Stimulated activated CD8-positive, alpha-beta memory T cell treated with anti-CD3 and anti-CD28 coated beads, Interleukin-2, amount 100 ng/mL, for 1 hour (primary cell): ENCODE measurements at regions not wholly inside any gene's neighbourhood (a gene's known extent, or its start where the extent isn't known, plus 50 kb on each side); places are given as distances from the start of the nearest gene placed in this dataset.
"Not testable (repeated sequence)": the region's sequence is repeated elsewhere in the genome, so short reads cannot be mapped to it uniquely, and the experiment has no call there.

Experiments used
- DNase-seq, 2 donors: peaks; one replicate each; pipeline ENCODE4 v3.0.0-alpha.2; 2020; ENCODE audit warnings: low read depth in 2 of 2

- not testable (repeated sequence) for DNase-seq
Measured at GRCh38 chr1:849873-850272, 73.8 kb upstream of the SAMD11 start.

- not testable (repeated sequence) for DNase-seq
Measured at GRCh38 chr1:850318-850717, 73.4 kb upstream of the SAMD11 start.

GRCh38 chr1:851398-851797 lies 72.3 kb upstream of the SAMD11 start:
- not testable (repeated sequence) for DNase-seq

GRCh38 chr1:851841-852240 lies 71.9 kb upstream of the SAMD11 start:
- not testable (repeated sequence) for DNase-seq

GRCh38 chr1:855202-855981 lies 68.3 kb upstream of the SAMD11 start:
- DNase-seq, result not testable (repeated sequence)

- DNase-seq, result not testable (repeated sequence)
Measured at GRCh38 chr1:856541-857057, 67.1 kb upstream of the SAMD11 start.

GRCh38 chr1:857926-858648 lies 65.6 kb upstream of the SAMD11 start:
- not testable (repeated sequence) for DNase-seq

- DNase-seq, result not testable (repeated sequence)
Measured at GRCh38 chr1:858649-859041, 65.1 kb upstream of the SAMD11 start.

GRCh38 chr1:860941-861340 lies 62.8 kb upstream of the SAMD11 start:
- not testable (repeated sequence) for DNase-seq

- no peak for DNase-seq
Measured at GRCh38 chr1:861714-862113, 62.0 kb upstream of the SAMD11 start.

- not testable (repeated sequence) for DNase-seq
Measured at GRCh38 chr1:862601-863000, 61.1 kb upstream of the SAMD11 start.

- not testable (repeated sequence) for DNase-seq
Measured at GRCh38 chr1:865633-866032, 58.1 kb upstream of the SAMD11 start.

GRCh38 chr1:866095-866494 lies 57.6 kb upstream of the SAMD11 start:
- DNase-seq, result no peak

- not testable (repeated sequence) for DNase-seq
Measured at GRCh38 chr1:866631-867299, 57.0 kb upstream of the SAMD11 start.

GRCh38 chr1:867550-867949 lies 56.2 kb upstream of the SAMD11 start:
- DNase-seq, result not testable (repeated sequence)

- peak; percentile 58 to 70 for DNase-seq
Measured at GRCh38 chr1:869499-870244, 54.1 kb upstream of the SAMD11 start.
